CD14-positive monocyte (primary cell): ENCODE measurements at regions not wholly inside any gene's neighbourhood (a gene's known extent, or its start where the extent isn't known, plus 50 kb on each side); places are given as distances from the start of the nearest gene placed in this dataset.

Source experiments
- DNase-seq, 3 donors: peaks; one replicate each; pipeline ENCODE4 v3.0.0-alpha.2; 2011 to 2022
- H2AFZ ChIP-seq: 2 replicates; pipeline ENCODE4 v1.6.0; 2012; ENCODE audit warnings: mild to moderate bottlenecking, low read depth, low read length, inconsistent platforms; ENCODE audit not compliant: insufficient read depth, poor library complexity, severe bottlenecking
- H3K27ac ChIP-seq, 2 donors: 1 replicate in 1 of 2; 2 replicates in 1 of 2; pipeline ENCODE4 v1.5.1; 2012 to 2013; ENCODE audit warnings: low read length in 2 of 2, control low read depth in 1 of 2, inconsistent platforms in 1 of 2, low read depth in 1 of 2, mild to moderate bottlenecking in 1 of 2
- H3K27me3 ChIP-seq, 2 donors: one replicate each; pipeline versions ENCODE4 v1.6.0 to v1.6.1; 2011 to 2013; ENCODE audit warnings: low read length in 2 of 2; ENCODE audit not compliant: control insufficient read depth in 2 of 2, insufficient read depth in 2 of 2
- H3K36me3 ChIP-seq, 2 donors: replicated peaks in 1 of 2; 1 replicate in 1 of 2; 2 replicates in 1 of 2; pipeline versions ENCODE4 v1.5.1 to v1.6.1; 2012 to 2013; ENCODE audit warnings: low read length in 2 of 2, control low read depth in 1 of 2, inconsistent platforms in 1 of 2, mild to moderate bottlenecking in 1 of 2; ENCODE audit not compliant: insufficient read depth in 2 of 2, control insufficient read depth in 1 of 2
- H3K4me1 ChIP-seq, 2 donors: 1 replicate in 1 of 2; 2 replicates in 1 of 2; pipeline versions ENCODE4 v1.5.1 to v1.6.1; 2012 to 2013; ENCODE audit warnings: low read length in 2 of 2, control low read depth in 1 of 2, inconsistent platforms in 1 of 2, mild to moderate bottlenecking in 1 of 2, moderate library complexity in 1 of 2; ENCODE audit not compliant: insufficient read depth in 2 of 2, control insufficient read depth in 1 of 2
- H3K4me2 ChIP-seq: replicated peaks from 2 replicates; pipeline ENCODE3; 2012; ENCODE audit warnings: low read length, moderate library complexity, mild to moderate bottlenecking; ENCODE audit not compliant: poor library complexity, severe bottlenecking; ENCODE audit errors: extremely low read depth
- H3K4me3 ChIP-seq, 3 experiments: fragments of 200-600 bp in 1 of 3; sonication (generic) in 1 of 3; replicated peaks in 1 of 3; 1 replicate in 2 of 3; 2 replicates in 1 of 3; pipeline ENCODE4 v1.5.1; 2011 to 2013; ENCODE audit warnings: low read length in 3 of 3, mild to moderate bottlenecking in 3 of 3, control low read depth in 2 of 3, low read depth in 2 of 3, inconsistent platforms in 1 of 3, moderate library complexity in 1 of 3
- H3K79me2 ChIP-seq: 2 replicates; pipeline ENCODE4 v1.6.0; 2012; ENCODE audit warnings: mild to moderate bottlenecking, control low read depth, inconsistent platforms, low read length, moderate library complexity; ENCODE audit not compliant: insufficient read depth
- H3K9ac ChIP-seq: 2 replicates; pipeline ENCODE4 v1.6.0; 2017; ENCODE audit warnings: low read length, mild to moderate bottlenecking; ENCODE audit not compliant: insufficient read depth, poor library complexity, severe bottlenecking
- H3K9me3 ChIP-seq, 2 donors: replicated peaks in 1 of 2; 1 replicate in 1 of 2; 2 replicates in 1 of 2; pipeline versions ENCODE4 v1.5.1 to v1.6.1; 2012 to 2013; ENCODE audit warnings: low read length in 2 of 2, control low read depth in 1 of 2; ENCODE audit not compliant: control insufficient read depth in 1 of 2, insufficient read depth in 1 of 2
- H4K20me1 ChIP-seq: 2 replicates; pipeline ENCODE4 v1.6.0; 2012; ENCODE audit warnings: mild to moderate bottlenecking, low read length, control low read depth, moderate library complexity; ENCODE audit not compliant: insufficient read depth
- H3K27ac Mint-ChIP-seq, 7 donors: one replicate each; pipeline ENCODE4 v1.8.0; 2020; ENCODE audit warnings: mild to moderate bottlenecking in 7 of 7, mixed read lengths in 7 of 7, moderate library complexity in 6 of 7, inconsistent platforms in 2 of 7
- H3K27me3 Mint-ChIP-seq, 3 donors: one replicate each; pipeline ENCODE4 v1.8.0; 2021 to 2022; ENCODE audit warnings: low read depth in 3 of 3, mild to moderate bottlenecking in 3 of 3, mixed read lengths in 3 of 3, moderate library complexity in 3 of 3, inconsistent platforms in 1 of 3
- H3K36me3 Mint-ChIP-seq, 2 donors: one replicate each; pipeline ENCODE4 v1.8.0; 2020; ENCODE audit warnings: mixed read lengths in 2 of 2, inconsistent platforms in 1 of 2, mild to moderate bottlenecking in 1 of 2
- H3K4me1 Mint-ChIP-seq: one replicate; pipeline ENCODE4 v1.8.0; 2020; ENCODE audit warnings: mild to moderate bottlenecking, mixed read lengths
- H3K4me3 Mint-ChIP-seq, 2 donors: one replicate each; pipeline ENCODE4 v1.8.0; 2020; ENCODE audit warnings: mild to moderate bottlenecking in 2 of 2, mixed read lengths in 2 of 2, moderate library complexity in 1 of 2
- H3K9me3 Mint-ChIP-seq, 7 donors: one replicate each; pipeline ENCODE4 v1.8.0; 2020 to 2022; ENCODE audit warnings: mixed read lengths in 7 of 7, mild to moderate bottlenecking in 6 of 7, moderate library complexity in 6 of 7, inconsistent platforms in 2 of 7
- CTCF ChIP-seq: fragments of 200-600 bp; IDR thresholded peaks from one replicate; pipeline ENCODE4 v1.8.0; 2022; ENCODE audit warnings: antibody characterized with exemption, mild to moderate bottlenecking
- WGBS: methylation state at CpG from one replicate; pipeline ENCODE4 v1.1.5; 2013; ENCODE audit warnings: missing lambda C conversion rate; ENCODE audit not compliant: insufficient coverage; 5-methylcytosine and 5-hydroxymethylcytosine counted together
- intact Hi-C, 2 donors: fragments of 100-400 bp; cut with micrococcal nuclease; formaldehyde crosslinking; loops; one replicate each; pipeline versions ENCODE4 v1.15.0 to v1.15.1; 2023

- H3K36me3 Mint-ChIP-seq: no peaks in the 10 kb centered on the region
- H3K36me3 ChIP-seq: no peaks in the 10 kb centered on the region
- peaks cover 0 to 2% of the 10 kb centered on the region in 2 donors for H3K9me3 ChIP-seq
- H3K4me1 ChIP-seq: no peaks in the 10 kb centered on the region
- no peak overlapping the region for H3K4me3 ChIP-seq
- intact Hi-C loops: no loop called here
- no peaks in the 10 kb centered on the region for H3K4me1 Mint-ChIP-seq
- H4K20me1 ChIP-seq: no peaks in the 10 kb centered on the region
- H3K9me3 Mint-ChIP-seq: peaks cover 0 to 9% (median 3%) of the 10 kb centered on the region in 7 donors
- H3K4me3 Mint-ChIP-seq: no peak overlapping the region
- TF ChIP-seq CTCF: no peak
- no peak for DNase-seq
- H2AFZ ChIP-seq: no peak overlapping the region
- H3K27ac Mint-ChIP-seq: no peak overlapping the region
- H3K79me2 ChIP-seq: no peaks in the 10 kb centered on the region
- no peaks in the 10 kb centered on the region for H3K27me3 Mint-ChIP-seq
- no peak overlapping the region for H3K4me2 ChIP-seq
- H3K9ac ChIP-seq: no peak overlapping the region
- no CpG with 5 or more reads among the region's 1 CpG for WGBS
- no peak overlapping the region for H3K27ac ChIP-seq
- H3K27me3 ChIP-seq: no peaks in the 10 kb centered on the region
Measured at GRCh38 chr18:40325988-40326387, 1629.0 kb upstream of the PIK3C3 start.

GRCh38 chr18:40314199-40314598 is 1640.8 kb upstream of the PIK3C3 start:
- Histone ChIP-seq H3K4me1 (no peaks in the 10 kb centered on the region), H3K79me2 (no peaks in the 10 kb centered on the region), H3K36me3 (no peaks in the 10 kb centered on the region), H3K27me3 (no peaks in the 10 kb centered on the region), H3K9ac (no peak overlapping the region), H3K4me2 (no peak overlapping the region), H2AFZ (no peak overlapping the region), H3K9me3 (peaks cover 0 to 6% of the 10 kb centered on the region in 2 donors), H4K20me1 (no peaks in the 10 kb centered on the region), H3K4me3 (no peak overlapping the region), H3K27ac (no peak overlapping the region)
- Mint-ChIP-seq H3K4me3 (no peak overlapping the region), H3K4me1 (no peaks in the 10 kb centered on the region), H3K27me3 (no peaks in the 10 kb centered on the region), H3K36me3 (no peaks in the 10 kb centered on the region), H3K27ac (no peak overlapping the region), H3K9me3 (peaks cover 0 to 5% (median 0%) of the 10 kb centered on the region in 7 donors)
- TF ChIP-seq CTCF: no peak
- no peak for DNase-seq
- intact Hi-C loops: no loop called here
- WGBS: 73% methylated on average over 2 of the region's 2 CpGs
